ENCODE measurements at regions not wholly inside any gene's neighbourhood (a gene's known extent, or its start where the extent isn't known, plus 50 kb on each side); places are given as distances from the start of the nearest gene placed in this dataset.

- TF ChIP-seq CTCF (IDR thresholded peaks at IDR 0.05) (no peak), POLR2A (IDR thresholded peaks at IDR 0.05) (no peak)
Observed at GRCh38 chr2:36253086-36253485, 102.5 kb upstream of the CRIM1 start.
